Natural killer cell treated with Interleukin-12 subunit alpha and Interleukin-12 subunit beta and Interleukin-15 and Interleukin-18, amount 100 ng/mL, for 72 hours (primary cell): ENCODE measurements at regions not wholly inside any gene's neighbourhood (a gene's known extent, or its start where the extent isn't known, plus 50 kb on each side); places are given as distances from the start of the nearest gene placed in this dataset.

Experiments
- ATAC-seq, 2 donors: fragments of 150-1000 bp; cut with Tn5 transposase in 1 of 2; sonication (Bioruptor Pico), chemical (Tn5 transposase) in 1 of 2; 2 replicates each; pipeline ENCODE4 v1.10.0; 2021
- DNase-seq: peaks from one replicate; pipeline ENCODE4 v3.0.0; 2022; ENCODE audit warnings: low spot score
- H3K27ac Mint-ChIP-seq, 2 donors: 1 replicate in 1 of 2; 2 replicates in 1 of 2; pipeline ENCODE4 v1.8.0; 2022; ENCODE audit warnings: mixed read lengths in 2 of 2, mild to moderate bottlenecking in 1 of 2, moderate library complexity in 1 of 2
- H3K27me3 Mint-ChIP-seq, 2 donors: 1 replicate in 1 of 2; 2 replicates in 1 of 2; pipeline ENCODE4 v1.8.0; 2022; ENCODE audit warnings: mixed read lengths in 2 of 2
- H3K36me3 Mint-ChIP-seq: one replicate; pipeline ENCODE4 v1.8.0; 2022; ENCODE audit warnings: mixed read lengths
- H3K4me1 Mint-ChIP-seq, 2 donors: 1 replicate in 1 of 2; 2 replicates in 1 of 2; pipeline ENCODE4 v1.8.0; 2022; ENCODE audit warnings: low read depth in 2 of 2, mixed read lengths in 2 of 2, mild to moderate bottlenecking in 1 of 2
- H3K4me3 Mint-ChIP-seq: one replicate; pipeline ENCODE4 v1.8.0; 2022; ENCODE audit warnings: mixed read lengths
- H3K9me3 Mint-ChIP-seq: 2 replicates; pipeline ENCODE4 v1.8.0; 2022; ENCODE audit warnings: mixed read lengths

DNA sequence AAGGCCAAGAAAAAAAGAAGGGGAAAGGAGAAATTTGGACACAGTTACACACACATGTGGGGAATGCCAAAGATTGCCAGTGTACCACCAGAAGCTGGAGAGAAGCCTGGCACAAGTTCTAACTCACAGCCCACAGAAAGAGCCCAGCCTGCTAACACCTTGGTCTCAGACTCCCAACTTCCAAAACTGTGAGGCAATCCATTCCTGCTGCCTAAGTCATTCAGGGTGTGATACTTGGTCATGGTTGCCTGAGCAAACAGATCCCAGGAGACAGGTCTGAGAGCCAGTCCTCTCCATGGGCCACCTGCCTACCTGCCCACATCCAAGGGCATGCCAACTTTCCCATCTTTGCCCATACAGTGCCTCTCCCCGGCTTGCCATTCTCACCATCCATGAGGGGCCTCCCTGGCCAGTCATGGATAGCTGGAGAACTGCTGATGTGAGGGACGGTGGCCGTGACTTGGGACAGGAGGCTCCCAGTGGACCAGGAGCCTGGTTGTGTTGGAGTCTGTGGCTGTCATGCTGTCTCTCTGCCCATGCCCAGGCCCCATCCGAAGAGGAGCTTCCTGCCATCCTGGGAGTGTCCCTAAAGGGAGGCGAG is 198.0 kb upstream of the RTL1 start:
- Mint-ChIP-seq H3K4me3 (no peak overlapping the region), H3K27ac (no peak overlapping the region), H3K9me3 (peaks cover 3% of the 10 kb centered on the region), H3K36me3 (peaks cover 12% of the 10 kb centered on the region), H3K4me1 (no peaks in the 10 kb centered on the region), H3K27me3 (peaks cover 14 to 29% of the 10 kb centered on the region in 2 donors)
- ATAC-seq (peak in 1 of 2 donors; percentile 18), DNase-seq (no peak)

- Mint-ChIP-seq H3K9me3 (peaks cover 3% of the 10 kb centered on the region), H3K27ac (no peak overlapping the region), H3K4me3 (no peak overlapping the region), H3K36me3 (peaks cover 12% of the 10 kb centered on the region), H3K4me1 (no peaks in the 10 kb centered on the region), H3K27me3 (peaks cover 14 to 29% of the 10 kb centered on the region in 2 donors)
- no peak for ATAC-seq
- no peak for DNase-seq
These were observed 199.4 kb upstream of the RTL1 start for GRCh38 chr14:101102875-101103274.

DNA sequence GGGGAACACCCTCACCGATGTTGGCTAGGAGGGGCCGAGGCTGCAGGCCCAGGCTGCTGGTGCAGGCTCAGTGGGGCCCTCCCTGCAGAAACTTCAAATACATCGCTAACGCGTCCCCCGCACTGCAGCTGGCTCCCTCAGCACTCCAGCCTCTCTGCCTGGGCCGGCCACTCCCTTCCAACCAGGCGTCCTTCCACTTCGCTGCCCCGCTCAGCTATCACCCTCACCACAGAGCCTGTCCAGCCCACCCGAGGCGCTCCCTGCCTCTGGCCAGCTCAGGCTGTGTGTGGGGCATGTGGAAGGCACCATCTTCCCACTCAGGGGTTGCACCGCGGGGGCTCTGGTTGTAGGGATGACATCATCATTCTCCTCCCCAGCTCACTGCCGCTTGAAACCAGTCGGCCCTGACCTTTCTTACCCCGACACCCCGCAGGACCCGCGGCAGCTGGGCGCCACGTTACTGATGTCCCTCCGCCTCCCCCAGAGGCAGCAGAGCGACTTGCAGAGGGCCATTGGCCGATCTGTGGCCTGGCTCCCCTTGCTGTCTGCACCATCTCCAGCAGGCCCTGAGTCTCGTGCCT is 199.9 kb upstream of the RTL1 start:
- Mint-ChIP-seq H3K4me1 (no peaks in the 10 kb centered on the region), H3K4me3 (no peak overlapping the region), H3K27me3 (peaks cover 11 to 23% of the 10 kb centered on the region in 2 donors), H3K9me3 (peaks cover 3% of the 10 kb centered on the region), H3K27ac (no peak overlapping the region), H3K36me3 (peaks cover 12% of the 10 kb centered on the region)
- ATAC-seq (no peak), DNase-seq (no peak)

DNA sequence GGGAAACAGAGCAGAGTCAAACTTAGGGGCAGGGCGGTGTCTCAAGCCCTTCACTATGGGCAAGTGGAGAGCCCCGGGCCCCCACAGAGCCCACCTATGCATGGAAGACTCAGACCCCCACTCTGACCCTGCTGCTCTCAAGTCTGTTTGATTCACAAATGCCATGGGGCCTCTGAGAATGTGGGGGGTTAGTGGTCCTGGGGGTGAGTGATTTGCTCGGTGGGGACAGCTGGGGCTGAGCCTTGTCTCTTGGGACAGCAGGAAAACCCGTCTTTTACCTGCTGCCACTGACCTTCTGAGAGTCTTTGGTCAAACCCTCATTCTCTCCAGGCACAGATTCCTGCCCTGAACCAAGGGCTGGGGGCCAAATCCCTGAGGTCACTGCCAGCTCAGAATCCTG is 201.0 kb upstream of the RTL1 start:
- peaks cover 3% of the 10 kb centered on the region for H3K9me3 Mint-ChIP-seq

DNA sequence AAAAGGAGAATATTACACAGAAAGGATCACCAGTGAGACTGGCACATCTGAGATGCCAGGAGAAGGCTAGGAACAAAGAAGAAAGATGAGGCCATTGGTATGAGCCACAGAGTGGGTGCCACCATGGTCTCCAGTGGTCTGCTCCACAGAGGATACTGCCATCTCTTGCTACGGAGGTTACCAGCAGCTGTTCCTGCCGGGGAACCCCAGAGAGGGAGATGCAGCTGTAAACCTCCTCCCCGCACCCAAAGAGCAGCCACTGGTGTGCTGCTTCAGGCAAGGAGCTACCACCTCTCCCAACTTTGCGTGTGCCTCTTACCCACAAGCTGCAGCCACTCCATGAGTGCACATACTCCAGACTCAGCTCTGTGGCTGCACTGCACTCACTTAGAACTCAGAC is 201.5 kb upstream of the RTL1 start:
- H3K9me3 Mint-ChIP-seq, result peaks cover 3% of the 10 kb centered on the region
- H3K27ac Mint-ChIP-seq, result no peak overlapping the region
- peaks cover 2 to 7% of the 10 kb centered on the region in 2 donors for H3K27me3 Mint-ChIP-seq
- no peaks in the 10 kb centered on the region for H3K4me1 Mint-ChIP-seq
- H3K36me3 Mint-ChIP-seq, result peaks cover 5% of the 10 kb centered on the region
- H3K4me3 Mint-ChIP-seq, result no peak overlapping the region
- DNase-seq (no peak), ATAC-seq (no peak)

More for the DNA sequence above, 201.0 kb upstream of the RTL1 start:
- ATAC-seq (no peak), DNase-seq (no peak)
- H3K27ac Mint-ChIP-seq, result no peak overlapping the region
- peaks cover 6 to 12% of the 10 kb centered on the region in 2 donors for H3K27me3 Mint-ChIP-seq
- H3K4me1 Mint-ChIP-seq, result no peaks in the 10 kb centered on the region
- H3K36me3 Mint-ChIP-seq, result peaks cover 8% of the 10 kb centered on the region
- H3K4me3 Mint-ChIP-seq, result no peak overlapping the region

DNA sequence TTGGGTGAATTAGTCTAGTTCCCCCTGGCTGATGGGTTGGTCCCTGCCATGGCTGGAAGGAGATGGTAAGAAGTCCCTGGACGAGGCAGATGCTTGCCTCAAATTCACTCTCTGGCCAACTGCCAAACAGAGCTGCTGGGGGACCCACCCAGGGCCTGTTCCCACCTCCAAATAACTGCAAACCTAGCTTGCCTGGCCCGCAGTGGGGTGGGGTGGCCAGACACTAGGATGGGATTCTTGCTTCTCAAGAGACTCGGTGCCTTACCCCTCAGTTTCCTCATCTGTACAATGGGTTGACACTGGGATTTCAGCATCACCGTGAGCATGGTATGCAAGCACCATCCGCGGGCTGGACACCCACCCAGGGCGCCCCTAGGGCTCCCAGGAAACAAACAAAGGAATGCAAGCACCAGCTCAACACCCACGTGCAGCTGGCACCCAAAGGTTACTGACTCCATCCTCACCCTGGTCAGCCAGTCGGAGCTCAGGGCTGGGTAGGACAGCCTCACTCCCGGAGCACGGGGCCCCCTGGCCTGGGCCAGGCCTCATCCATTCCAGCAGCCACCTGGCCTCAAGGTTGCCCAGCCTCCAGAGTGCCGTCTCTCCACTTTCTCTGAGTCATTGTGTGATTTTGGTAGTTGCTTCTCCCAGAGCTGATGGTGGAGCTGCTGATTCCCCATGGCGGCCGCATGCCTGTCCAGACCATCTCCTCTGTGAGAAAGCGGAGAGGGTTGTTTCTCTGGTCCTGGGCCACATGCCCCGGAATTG is 205.2 kb upstream of the RTL1 start:
- Mint-ChIP-seq H3K9me3 (no peaks in the 10 kb centered on the region), H3K27ac (no peak overlapping the region), H3K36me3 (no peaks in the 10 kb centered on the region), H3K4me1 (no peaks in the 10 kb centered on the region), H3K4me3 (no peak overlapping the region), H3K27me3 (no peaks in the 10 kb centered on the region)
- no peak for DNase-seq
- ATAC-seq, result no peak

DNA sequence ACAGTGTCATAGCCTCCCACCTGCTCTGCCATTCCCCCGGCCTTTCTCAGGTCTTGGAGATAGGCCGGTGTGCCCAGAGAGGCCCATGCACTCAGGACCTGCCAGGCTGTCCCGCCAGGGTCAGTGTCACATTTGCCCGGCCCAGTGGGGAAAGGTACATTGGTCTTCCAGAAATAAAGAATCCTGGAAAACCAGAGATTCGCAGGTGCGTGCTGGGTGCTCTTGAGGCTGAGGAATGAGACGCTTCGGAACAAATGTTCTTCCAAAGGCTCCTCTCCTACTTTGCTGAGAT is 205.8 kb upstream of the RTL1 start:
- Mint-ChIP-seq H3K27ac (no peak overlapping the region), H3K36me3 (no peaks in the 10 kb centered on the region), H3K4me1 (no peaks in the 10 kb centered on the region), H3K4me3 (no peak overlapping the region), H3K27me3 (no peaks in the 10 kb centered on the region), H3K9me3 (no peaks in the 10 kb centered on the region)
- no peak for ATAC-seq
- no peak for DNase-seq

DNA sequence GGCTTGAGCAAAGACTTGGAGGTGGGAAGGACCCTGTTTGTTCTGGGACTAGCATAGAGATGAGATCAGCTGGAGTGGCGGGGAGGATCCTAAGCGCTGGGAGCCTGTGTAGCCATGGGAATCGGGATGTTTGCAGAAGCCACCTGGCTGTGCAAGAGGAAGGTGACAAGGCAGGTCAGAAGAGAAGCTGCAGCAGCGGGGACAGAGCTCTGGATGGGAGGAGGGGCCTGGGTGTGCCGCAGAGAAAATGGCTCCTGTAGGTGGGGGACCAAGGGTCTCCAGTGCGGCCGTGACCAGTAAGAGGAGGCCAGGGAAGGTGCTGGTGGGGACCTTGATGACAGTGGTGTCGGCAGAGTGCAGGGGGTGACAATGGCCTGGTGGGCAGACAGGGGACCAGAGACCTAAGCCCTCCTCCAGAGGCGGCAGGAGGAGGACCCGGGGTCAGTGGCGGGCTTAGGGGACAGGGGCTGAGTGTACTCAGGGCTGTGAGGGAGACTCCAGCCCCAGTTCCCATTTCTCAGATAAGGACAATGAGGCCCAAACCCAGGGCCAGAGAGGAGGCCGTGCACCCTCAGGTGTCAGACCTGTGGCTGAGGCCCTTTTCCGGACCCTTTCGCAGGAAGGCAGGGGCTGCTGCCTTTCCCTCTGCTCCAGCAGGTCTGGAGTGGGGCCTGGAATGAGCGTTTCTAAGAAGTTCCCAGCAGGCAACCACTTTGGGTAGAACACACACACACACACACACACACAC is 206.6 kb upstream of the RTL1 start:
- Mint-ChIP-seq H3K27ac (no peak overlapping the region), H3K9me3 (no peaks in the 10 kb centered on the region), H3K36me3 (no peaks in the 10 kb centered on the region), H3K4me1 (no peaks in the 10 kb centered on the region), H3K4me3 (no peak overlapping the region), H3K27me3 (peaks cover 0 to 3% of the 10 kb centered on the region in 2 donors)
- DNase-seq (no peak), ATAC-seq (no peak)

- peaks cover 0 to 4% of the 10 kb centered on the region in 2 donors for H3K27me3 Mint-ChIP-seq
- H3K9me3 Mint-ChIP-seq, result no peaks in the 10 kb centered on the region
- no peak overlapping the region for H3K4me3 Mint-ChIP-seq
- no peak overlapping the region for H3K27ac Mint-ChIP-seq
- no peaks in the 10 kb centered on the region for H3K4me1 Mint-ChIP-seq
- ATAC-seq, result peak in 1 of 2 donors; percentile 8
- H3K36me3 Mint-ChIP-seq, result no peaks in the 10 kb centered on the region
- DNase-seq, result no peak
These were observed 207.5 kb upstream of the RTL1 start for GRCh38 chr14:101110729-101111619.

- DNase-seq, result no peak
- Mint-ChIP-seq H3K4me3 (no peak overlapping the region), H3K36me3 (no peaks in the 10 kb centered on the region), H3K4me1 (no peaks in the 10 kb centered on the region), H3K27ac (no peak overlapping the region), H3K9me3 (no peaks in the 10 kb centered on the region), H3K27me3 (peaks cover 0 to 4% of the 10 kb centered on the region in 2 donors)
- no peak for ATAC-seq
These were observed 208.2 kb upstream of the RTL1 start for GRCh38 chr14:101111620-101112290.

DNA sequence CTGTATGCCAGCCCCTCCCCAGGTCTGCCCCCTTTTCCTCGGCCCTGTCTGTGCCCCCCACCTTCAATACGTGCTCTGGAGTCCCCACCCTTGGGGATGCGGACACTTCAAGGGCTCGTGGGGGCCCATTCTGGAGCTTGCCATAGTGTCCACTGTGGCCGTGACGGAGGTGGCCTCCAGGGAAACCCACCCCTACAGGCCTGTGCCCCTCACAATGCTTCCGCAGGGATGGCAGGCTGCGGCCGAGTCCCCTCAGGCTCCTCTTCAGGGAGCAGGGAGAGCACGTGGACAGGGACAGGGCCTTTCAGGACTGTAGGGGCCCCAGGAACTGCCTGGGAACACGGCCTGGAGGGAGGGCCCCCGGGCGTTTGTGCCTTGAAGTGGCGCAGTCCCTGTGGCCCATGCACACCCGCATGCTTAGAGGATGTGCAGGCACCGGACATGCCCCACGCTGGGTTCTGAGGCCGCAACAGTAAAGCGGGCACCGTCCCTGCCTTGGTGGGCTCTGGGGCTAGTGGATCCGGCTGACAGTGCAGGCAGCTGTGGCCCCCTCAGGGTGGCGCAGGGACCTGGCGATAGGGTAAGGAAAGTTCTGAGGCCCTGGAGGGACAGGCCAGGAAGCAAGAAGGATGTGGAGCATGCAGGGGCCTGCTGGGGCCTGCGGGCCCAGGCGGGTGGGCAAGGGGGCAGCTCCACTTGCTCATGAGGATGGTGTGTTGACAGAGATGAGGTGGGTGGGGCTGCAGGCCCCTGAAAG is 209.0 kb upstream of the RTL1 start:
- no peak overlapping the region for H3K27ac Mint-ChIP-seq
- ATAC-seq (no peak), DNase-seq (no peak)
- H3K9me3 Mint-ChIP-seq, result no peaks in the 10 kb centered on the region
- no peak overlapping the region for H3K4me3 Mint-ChIP-seq
- H3K4me1 Mint-ChIP-seq, result no peaks in the 10 kb centered on the region
- no peaks in the 10 kb centered on the region for H3K36me3 Mint-ChIP-seq
- H3K27me3 Mint-ChIP-seq, result peaks cover 5 to 6% of the 10 kb centered on the region in 2 donors

DNA sequence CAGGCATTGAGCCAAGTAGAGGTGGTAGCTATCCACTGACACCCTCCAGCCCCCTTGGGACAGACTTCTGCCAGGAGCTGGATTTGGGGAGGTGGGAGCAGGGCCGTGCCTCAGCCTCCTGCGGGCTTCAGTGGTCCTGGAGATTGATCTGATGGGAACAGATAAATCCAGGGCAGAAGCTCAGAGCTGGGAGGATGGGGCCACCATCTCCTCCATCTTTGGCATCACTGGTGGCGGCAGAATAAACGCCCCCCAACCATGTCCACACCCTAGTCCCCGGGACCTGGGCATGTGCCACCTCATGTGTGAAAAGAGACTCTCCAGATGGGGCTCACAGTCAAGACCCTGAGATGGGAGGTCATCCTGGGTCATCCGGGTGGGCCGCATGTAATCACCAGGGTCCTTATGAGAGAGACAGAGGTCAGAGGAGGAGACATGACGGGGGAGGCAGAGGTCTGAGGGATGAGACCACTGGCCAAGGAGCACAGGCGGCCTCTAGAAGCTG is 209.6 kb upstream of the RTL1 start:
- no peaks in the 10 kb centered on the region for H3K9me3 Mint-ChIP-seq
- DNase-seq, result no peak
- ATAC-seq, result no peak
- H3K27me3 Mint-ChIP-seq, result peaks cover 10 to 11% of the 10 kb centered on the region in 2 donors
- H3K4me1 Mint-ChIP-seq, result no peaks in the 10 kb centered on the region
- H3K27ac Mint-ChIP-seq, result no peak overlapping the region
- no peaks in the 10 kb centered on the region for H3K36me3 Mint-ChIP-seq
- H3K4me3 Mint-ChIP-seq, result no peak overlapping the region
